HG02938 (cell line): ENCODE measurements at regions not wholly inside any gene's neighbourhood (a gene's known extent, or its start where the extent isn't known, plus 50 kb on each side); places are given as distances from the start of the nearest gene placed in this dataset.
"Not testable (repeated sequence)": the region's sequence is repeated elsewhere in the genome, so short reads cannot be mapped to it uniquely, and the experiment has no call there.

Experiments
- ATAC-seq: cut with Tn5 transposase; IDR thresholded peaks from one replicate; pipeline ENCODE4 v1.9.1; 2021; ENCODE audit warnings: mild to moderate bottlenecking, moderate library complexity; ENCODE audit not compliant: unreplicated experiment

- no peak for ATAC-seq
Observed at GRCh38 chr2:175372704-175373701, 191.5 kb upstream of the ATP5MC3 start.

GRCh38 chr2:175371378-175371777 lies 189.9 kb upstream of the ATP5MC3 start:
- ATAC-seq, result no peak

GRCh38 chr2:175366815-175367214 lies 185.3 kb upstream of the ATP5MC3 start:
- ATAC-seq, result peak; percentile 67

- no peak for ATAC-seq
Observed at GRCh38 chr2:175363699-175364098, 182.2 kb upstream of the ATP5MC3 start.

- ATAC-seq, result no peak
Observed at GRCh38 chr2:175362331-175362730, 180.8 kb upstream of the ATP5MC3 start.

GRCh38 chr2:175359710-175360109 lies 178.2 kb upstream of the ATP5MC3 start:
- ATAC-seq, result no peak

- no peak for ATAC-seq
Observed at GRCh38 chr2:175356901-175357300, 175.4 kb upstream of the ATP5MC3 start.

- ATAC-seq, result no peak
Observed at GRCh38 chr2:175355246-175355645, 173.7 kb upstream of the ATP5MC3 start.

- no peak for ATAC-seq
Observed at GRCh38 chr2:175353275-175353674, 171.8 kb upstream of the ATP5MC3 start.

- no peak for ATAC-seq
Observed at GRCh38 chr2:175351512-175351911, 170.0 kb upstream of the ATP5MC3 start.

- no peak for ATAC-seq
Observed at GRCh38 chr2:175350105-175350504, 168.6 kb upstream of the ATP5MC3 start.

- no peak for ATAC-seq
Observed at GRCh38 chr2:175342085-175342484, 160.6 kb upstream of the ATP5MC3 start.

- no peak for ATAC-seq
Observed at GRCh38 chr2:175330195-175330594, 148.7 kb upstream of the ATP5MC3 start.

- ATAC-seq, result no peak
Observed at GRCh38 chr2:175326801-175327200, 145.3 kb upstream of the ATP5MC3 start.

GRCh38 chr2:175326164-175326563 lies 144.7 kb upstream of the ATP5MC3 start:
- ATAC-seq, result not testable (repeated sequence)

- ATAC-seq, result no peak
Observed at GRCh38 chr2:175323162-175323561, 141.7 kb upstream of the ATP5MC3 start.

GRCh38 chr2:175318542-175318941 lies 137.0 kb upstream of the ATP5MC3 start:
- peak; percentile 87 for ATAC-seq

- ATAC-seq, result no peak
Observed at GRCh38 chr2:175317751-175318150, 136.2 kb upstream of the ATP5MC3 start.

- ATAC-seq, result no peak
Observed at GRCh38 chr2:175312137-175312536, 130.6 kb upstream of the ATP5MC3 start.

GRCh38 chr2:175310813-175311504 lies 129.4 kb upstream of the ATP5MC3 start:
- no peak for ATAC-seq

- no peak for ATAC-seq
Observed at GRCh38 chr2:175309799-175310198, 128.3 kb upstream of the ATP5MC3 start.

GRCh38 chr2:175308005-175308404 lies 126.5 kb upstream of the ATP5MC3 start:
- no peak for ATAC-seq
